T47D (cell line): ENCODE measurements at regions not wholly inside any gene's neighbourhood (a gene's known extent, or its start where the extent isn't known, plus 50 kb on each side); places are given as distances from the start of the nearest gene placed in this dataset.
"Not testable (repeated sequence)": the region's sequence is repeated elsewhere in the genome, so short reads cannot be mapped to it uniquely, and the experiment has no call there.

Experiments
- DNase-seq, 2 experiments: peaks; one replicate each; pipeline versions ENCODE4 v3.0.0 to v3.0.0-alpha.2; 2011 to 2012; ENCODE audit warnings: low read depth in 1 of 2, low spot score in 1 of 2
- JUND ChIP-seq: IDR thresholded peaks from 2 replicates; pipeline ENCODE4 v1.6.1; 2012; ENCODE audit warnings: low read depth
- in situ Hi-C: cut with HindIII; loops from 2 replicates; pipeline ENCODE4 v1.10.0; 2016; ENCODE audit warnings: low sequenced_read_pairs, low pct_unique_long_range_greater_than_20kb

DNA sequence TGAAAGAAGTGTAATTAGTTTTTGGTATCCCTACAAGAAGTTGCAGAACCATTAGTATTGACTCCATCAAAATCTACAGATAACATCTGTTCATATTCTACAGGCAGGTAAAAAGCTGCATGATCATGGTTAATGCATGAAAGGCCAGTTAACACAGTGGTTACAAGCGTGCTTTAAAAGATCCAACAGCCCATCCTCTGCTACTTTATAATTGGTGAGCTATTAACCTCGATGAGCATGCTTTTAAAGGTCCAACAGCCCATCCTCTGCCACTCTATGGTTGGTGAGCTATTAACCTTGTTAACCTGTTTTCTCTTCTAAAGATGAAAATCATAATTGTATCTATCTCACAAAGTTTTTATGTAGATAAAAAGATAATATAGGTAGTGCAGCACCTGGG lies 289.3 kb downstream of the DUSP6 start:
- TF ChIP-seq JUND: no peak
- in situ Hi-C loops: no loop called here
- DNase-seq: no peak

DNA sequence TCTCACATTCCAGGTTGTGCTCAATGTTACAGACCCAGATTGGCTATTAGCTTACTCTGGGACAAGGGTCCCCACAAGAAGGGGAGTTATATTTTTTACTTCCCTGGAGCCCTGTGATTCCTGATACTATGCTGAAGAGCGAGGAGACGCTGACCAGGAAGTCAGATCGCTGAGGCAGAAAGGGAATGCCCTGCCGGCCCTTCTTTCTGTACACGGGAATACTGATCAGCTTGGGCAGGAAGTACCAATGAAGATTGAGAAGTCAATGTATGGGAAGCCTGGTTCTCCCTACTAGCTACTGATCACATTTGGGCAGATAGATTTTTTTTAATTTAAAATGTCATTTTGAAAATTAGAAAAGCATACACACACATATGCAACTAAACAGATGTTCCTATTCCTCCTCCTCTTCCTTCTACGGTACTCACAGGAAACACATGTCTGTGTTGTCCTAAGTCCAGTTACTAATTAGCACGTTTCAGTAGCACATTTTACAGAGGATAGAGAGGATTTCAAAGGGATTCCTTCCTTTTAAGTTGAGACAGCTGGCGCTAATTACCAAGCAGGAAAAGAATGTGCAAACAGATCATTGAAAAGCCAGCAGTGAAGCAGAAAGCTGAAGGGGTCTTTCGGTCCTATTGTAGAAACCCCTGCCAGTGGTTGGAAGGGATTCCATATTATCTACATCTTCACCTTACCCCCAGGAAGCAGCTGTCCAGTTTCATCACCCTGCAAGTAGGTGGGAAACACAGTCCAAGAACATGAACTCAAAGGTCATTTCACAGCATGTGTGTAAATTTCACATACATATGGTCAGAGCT lies 292.4 kb downstream of the DUSP6 start:
- no peak for TF ChIP-seq JUND
- DNase-seq: no peak
- in situ Hi-C loops: no loop called here

DNA sequence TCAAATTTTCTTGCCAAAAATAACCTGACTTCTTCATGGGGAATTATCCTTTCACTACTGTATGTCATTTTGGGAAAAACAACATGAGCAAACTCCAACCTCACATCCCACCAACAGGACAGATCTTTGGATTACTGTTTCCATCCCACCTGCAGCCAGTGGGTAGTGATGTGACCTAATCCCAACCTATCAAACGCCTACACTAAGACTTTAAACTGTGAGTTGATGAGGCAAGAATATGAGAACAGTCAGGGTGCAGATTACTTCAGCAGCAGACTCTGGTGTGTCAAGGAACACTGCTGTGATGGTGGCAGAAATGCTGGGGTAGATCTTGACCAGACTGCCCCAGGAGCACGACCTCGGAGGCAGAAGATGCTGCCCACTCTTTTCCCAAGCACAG lies 293.2 kb downstream of the DUSP6 start:
- in situ Hi-C loops: no loop called here
- DNase-seq: no peak
- TF ChIP-seq JUND: no peak

DNA sequence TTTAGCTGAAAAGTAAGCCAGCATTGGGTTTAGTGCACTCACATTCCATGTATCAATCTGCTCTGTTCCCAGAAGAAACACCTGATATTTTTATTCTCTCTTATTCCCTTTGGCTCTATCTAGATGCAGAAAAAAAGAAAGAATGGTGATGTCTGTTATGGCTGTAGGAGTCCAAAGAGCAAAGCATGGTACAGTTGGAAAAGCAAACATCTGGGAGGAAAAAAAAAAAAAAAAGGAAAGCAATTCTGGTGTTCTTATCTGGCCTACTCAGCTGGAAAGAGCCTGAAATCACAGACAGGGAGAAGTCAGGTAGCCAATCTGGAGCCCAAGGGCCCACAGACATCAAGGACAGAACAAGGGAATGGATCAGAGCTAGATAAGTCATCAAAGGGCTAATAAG lies 293.9 kb downstream of the DUSP6 start:
- in situ Hi-C loops: no loop called here

DNA sequence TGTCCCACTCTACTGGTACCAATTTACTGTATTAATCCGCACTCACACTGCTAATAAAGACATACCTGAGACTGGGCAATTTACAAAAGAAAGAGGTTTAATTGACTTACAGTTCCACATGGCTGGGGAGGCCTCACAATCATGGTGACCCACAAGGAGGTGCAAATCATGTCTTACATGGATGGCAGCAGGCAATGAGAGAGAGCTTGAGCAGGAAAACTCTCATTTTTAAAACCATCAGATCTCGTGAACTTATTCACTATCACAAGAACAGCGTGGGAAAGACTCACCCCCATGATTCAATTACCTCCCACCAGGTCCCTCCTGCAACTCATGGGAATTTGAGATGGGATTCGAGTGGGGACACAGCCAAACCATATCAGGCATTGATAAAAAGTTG lies 298.5 kb downstream of the DUSP6 start:
- DNase-seq, in situ Hi-C loops: not testable (repeated sequence)

More for the DNA sequence above, 293.9 kb downstream of the DUSP6 start:
- no peak for TF ChIP-seq JUND
- no peak for DNase-seq

DNA sequence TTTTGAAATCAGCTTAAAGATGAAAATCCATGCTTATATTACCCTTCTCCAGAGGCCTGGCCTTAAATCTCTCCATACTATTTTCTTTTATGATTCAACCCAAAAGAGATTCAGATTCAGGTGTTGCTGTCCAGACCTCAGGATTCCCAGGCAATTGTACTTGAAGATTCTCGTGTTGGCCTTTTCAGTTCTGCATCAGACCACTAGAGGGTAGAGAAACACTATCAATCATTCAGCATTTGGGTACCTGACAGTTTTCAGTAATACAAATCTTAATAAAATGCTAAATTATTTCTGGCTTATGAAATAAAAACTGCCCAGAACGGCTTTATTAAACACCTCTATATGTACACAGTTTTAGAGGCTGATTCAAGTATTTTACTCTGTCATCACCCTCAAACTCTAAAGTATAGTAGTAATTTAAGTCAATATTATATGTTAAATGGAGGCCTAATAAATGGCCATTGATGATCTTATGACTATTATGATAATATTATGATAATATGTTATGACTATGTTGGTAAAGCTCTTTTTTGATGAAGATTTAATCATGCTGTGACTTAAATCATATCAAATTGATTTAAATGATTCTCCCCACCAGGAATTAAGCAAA lies 301.1 kb downstream of the DUSP6 start:
- peak; percentile 45 to 89 for DNase-seq
- TF ChIP-seq JUND: no peak
- in situ Hi-C loops: no loop called here

DNA sequence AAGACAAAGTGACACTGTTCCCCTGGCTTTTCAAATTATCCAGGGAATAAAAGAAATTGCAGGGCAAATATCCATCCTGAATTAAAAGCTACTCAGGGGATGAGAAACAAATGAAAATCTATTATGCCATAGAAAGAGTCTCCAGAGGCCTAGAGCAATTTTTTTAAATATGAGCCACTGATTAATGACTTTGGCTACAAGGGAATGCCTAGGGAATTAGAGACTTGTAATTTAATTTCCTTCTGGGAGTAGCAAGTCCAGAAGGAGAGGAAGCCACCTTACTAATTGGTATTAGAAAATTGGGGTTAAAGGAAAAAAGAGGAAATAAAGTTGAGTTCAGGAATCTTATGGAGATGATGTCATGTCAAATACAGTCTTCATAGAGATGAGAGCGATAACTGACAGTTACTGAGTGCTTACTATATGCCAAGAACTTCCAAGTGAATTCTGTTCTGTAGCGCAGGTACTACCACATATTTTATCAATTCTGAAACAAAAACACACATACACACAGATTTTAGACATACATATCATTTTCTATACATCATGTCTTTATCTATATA lies 304.4 kb downstream of the DUSP6 start:
- no peak for DNase-seq
- no peak for TF ChIP-seq JUND
- in situ Hi-C loops: loop anchor here (25.0 kb wide), 1 partner anchor 414 kb away; no protein-coding TSS in a partner anchor

DNA sequence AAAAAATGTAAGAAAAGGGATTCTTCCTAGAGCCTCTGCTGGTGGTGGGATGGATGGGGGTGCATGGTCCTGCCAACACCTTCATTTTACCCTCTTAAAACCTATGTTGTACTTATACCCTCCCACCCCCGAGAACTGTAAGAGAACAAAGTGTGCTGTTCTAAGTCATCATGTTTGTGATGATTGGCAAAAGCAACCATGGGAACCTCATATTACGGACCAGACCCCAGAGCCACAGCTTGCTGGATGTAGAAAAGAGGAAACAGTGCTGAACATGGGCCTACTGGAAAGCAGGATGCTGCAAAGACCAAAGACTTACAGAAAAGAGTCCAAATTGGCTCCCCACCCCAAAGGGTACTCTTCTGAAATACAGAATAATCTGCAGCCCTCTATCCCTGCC lies 311.2 kb downstream of the DUSP6 start:
- DNase-seq: no peak
- in situ Hi-C loops: loop anchor here (25.0 kb wide), 1 partner anchor 421 kb away; no protein-coding TSS in a partner anchor
- TF ChIP-seq JUND: no peak

DNA sequence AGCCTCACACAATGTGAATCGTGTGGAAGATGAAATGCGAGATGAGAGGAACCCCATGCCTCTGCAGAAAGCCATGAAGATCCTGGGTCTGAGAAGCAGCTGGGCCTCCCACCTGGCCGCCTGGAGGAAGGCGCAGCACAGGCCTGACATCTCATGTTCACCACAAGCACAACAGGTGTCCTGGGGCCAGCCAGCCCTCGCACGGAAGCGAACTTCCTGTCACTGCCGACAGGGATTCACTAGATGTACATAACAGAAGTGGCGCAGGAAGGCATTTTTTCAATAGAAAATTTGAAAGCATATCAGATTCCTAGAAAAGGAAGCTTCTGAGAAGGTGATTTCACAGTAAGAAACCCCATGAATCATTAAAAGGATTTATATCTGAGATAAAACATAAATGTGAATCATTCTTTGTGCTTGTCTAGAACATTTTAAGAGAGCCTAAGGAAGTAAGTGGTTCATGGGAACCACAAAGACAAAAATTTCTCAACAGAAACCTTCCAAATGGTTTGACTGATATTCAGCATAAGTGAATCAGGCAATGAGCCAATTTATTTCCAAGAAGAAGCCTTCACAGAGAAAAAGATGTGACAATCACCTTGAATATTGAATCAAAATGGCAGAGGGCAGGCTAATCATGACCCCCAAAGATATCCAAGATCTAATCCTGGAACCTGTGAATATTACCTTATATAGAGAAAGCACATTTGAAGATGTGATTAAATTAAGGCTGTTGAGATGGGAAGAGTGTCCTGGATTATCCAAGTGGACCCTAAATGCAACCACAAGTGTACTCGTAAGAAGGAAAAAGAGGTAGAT lies 311.9 kb downstream of the DUSP6 start:
- no peak for DNase-seq
- in situ Hi-C loops: loop anchor here (25.0 kb wide), 1 partner anchor 422 kb away; no protein-coding TSS in a partner anchor
- no peak for TF ChIP-seq JUND

DNA sequence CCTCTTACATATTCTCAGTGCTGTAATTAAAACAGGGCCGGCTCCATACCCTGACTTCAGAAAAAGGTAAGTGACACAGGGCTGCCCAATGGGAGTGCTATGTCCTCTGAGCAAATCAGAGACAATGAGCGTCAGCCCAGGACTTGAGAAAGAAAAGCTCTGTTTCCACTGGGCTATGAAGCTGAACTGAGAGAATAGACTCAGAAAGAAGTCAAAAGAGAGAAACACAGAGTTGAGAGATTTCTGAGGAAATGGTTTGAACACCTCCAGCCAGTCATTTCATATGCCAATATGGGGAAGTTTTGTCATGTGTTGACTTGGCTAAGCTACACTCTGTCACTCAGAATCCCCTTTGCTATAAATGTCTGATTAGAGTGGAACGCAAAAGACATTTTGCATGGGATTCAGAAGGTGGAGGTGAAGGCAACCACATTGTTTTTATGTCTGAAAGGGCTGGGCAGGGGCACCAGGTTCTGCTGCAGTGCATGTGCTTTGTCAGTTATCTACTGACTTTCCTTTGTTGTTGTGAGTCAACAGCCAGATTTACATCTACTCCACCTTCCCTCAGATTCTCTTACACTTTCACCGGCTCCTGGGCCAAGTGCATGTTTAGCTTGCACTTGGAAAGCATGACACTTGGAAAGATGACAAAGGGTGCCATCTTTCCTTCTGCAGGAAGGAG lies 313.3 kb downstream of the DUSP6 start:
- no peak for TF ChIP-seq JUND
- DNase-seq: no peak
- in situ Hi-C loops: loop anchor here (25.0 kb wide), 1 partner anchor 423 kb away; no protein-coding TSS in a partner anchor

DNA sequence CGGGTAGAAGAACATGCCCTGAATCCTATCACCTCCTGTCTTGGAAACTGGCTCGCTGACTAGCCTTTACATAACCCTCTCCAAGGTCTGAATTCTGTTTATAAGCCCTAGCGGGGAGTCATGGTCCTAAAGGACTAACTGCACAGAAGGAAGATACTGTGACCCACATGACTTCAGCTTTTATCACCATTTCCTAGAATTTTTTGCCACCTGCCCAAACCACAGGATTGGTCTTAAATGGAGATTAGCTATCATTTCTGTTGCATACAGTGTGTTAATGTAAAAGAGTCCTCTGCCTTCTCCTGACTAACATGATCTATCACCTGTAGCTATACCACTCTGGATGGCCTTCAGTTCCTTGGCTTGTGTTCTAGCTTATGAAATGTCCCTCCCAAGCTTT lies 319.2 kb downstream of the DUSP6 start:
- in situ Hi-C loops: loop anchor here (25.0 kb wide), 1 partner anchor 429 kb away; no protein-coding TSS in a partner anchor
- no peak for DNase-seq
- no peak for TF ChIP-seq JUND

DNA sequence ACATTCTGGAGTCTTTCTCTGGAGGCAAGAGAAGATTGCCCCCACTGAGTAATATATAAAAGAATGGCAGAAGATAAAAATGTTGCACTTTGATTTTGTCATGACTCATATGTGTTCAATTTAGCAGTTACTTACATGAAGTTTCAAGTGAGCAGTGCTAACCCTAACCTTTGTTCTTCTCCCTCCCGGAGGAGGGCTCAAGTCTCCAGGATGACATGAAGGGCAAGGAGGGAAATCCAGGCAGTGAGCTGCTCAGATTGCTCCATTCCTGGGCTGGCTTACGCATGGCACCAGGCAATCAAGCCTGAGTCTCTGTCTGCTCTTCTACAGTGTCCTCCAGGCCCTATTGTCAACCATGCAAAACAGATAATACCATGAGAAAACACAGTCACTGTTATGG lies 322.3 kb downstream of the DUSP6 start:
- DNase-seq: no peak
- in situ Hi-C loops: loop anchor here (25.0 kb wide), 1 partner anchor 432 kb away; no protein-coding TSS in a partner anchor
- no peak for TF ChIP-seq JUND
